ENCODE measurements at regions not wholly inside any gene's neighbourhood (a gene's known extent, or its start where the extent isn't known, plus 50 kb on each side); places are given as distances from the start of the nearest gene placed in this dataset.

GRCh38 chr2:8144131-8144631, 537.7 kb upstream of the ID2 start:
- TF ChIP-seq POLR2A (IDR thresholded peaks at IDR 0.05) = no peak
- no peak for TF ChIP-seq CTCF (IDR thresholded peaks at IDR 0.05)
